ENCODE measurements at regions not wholly inside any gene's neighbourhood (a gene's known extent, or its start where the extent isn't known, plus 50 kb on each side); places are given as distances from the start of the nearest gene placed in this dataset.

DNA sequence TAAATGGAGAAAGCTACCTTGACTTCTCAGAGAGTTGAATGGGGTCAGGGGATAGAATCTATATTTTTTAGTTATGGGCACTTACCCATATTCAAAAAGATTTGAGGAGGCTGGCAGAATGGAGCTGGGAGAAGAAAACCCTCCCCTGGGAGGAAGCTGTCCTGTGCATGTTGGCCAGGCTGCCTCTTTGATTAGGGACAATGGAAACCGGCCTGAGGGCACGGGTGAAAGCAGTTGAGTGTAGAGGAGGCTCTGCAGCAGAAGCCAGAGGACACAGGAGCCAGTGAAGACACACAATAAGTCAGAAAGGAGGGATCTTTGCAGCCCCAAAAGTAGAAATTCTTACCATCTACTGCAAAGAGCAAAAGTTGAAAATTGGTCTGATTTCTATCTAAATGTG is 66.6 kb upstream of the B3GAT1 start:
- TF ChIP-seq POLR2AphosphoS5 (IDR thresholded peaks at IDR 0.05; ENCODE audit: low read depth, low read length) (no peak), JUND (IDR thresholded peaks at IDR 0.05) (no peak), EZH2phosphoT487 (IDR thresholded peaks at IDR 0.05; ENCODE audit: borderline replicate concordance) (0 out of 2 replicates have a peak, but pooled peaks have one; percentile 6), CEBPB (IDR thresholded peaks at IDR 0.05; ENCODE audit: low read depth) (no peak), SRF (IDR thresholded peaks at IDR 0.05; ENCODE audit: low read depth) (no peak), TCF7L2 (IDR thresholded peaks at IDR 0.05; ENCODE audit: borderline replicate concordance, extremely low read depth, insufficient read depth, insufficient read length) (no peak), POLR2A (IDR thresholded peaks at IDR 0.05; ENCODE audit: borderline replicate concordance, extremely low read depth, insufficient read depth, insufficient read length) (no peak), FOSL1 (IDR thresholded peaks at IDR 0.05; ENCODE audit: low read depth) (no peak), ELF1 (IDR thresholded peaks at IDR 0.05; ENCODE audit: borderline replicate concordance, low read depth) (no peak)
- TF ChIP-seq, protein P1, sequence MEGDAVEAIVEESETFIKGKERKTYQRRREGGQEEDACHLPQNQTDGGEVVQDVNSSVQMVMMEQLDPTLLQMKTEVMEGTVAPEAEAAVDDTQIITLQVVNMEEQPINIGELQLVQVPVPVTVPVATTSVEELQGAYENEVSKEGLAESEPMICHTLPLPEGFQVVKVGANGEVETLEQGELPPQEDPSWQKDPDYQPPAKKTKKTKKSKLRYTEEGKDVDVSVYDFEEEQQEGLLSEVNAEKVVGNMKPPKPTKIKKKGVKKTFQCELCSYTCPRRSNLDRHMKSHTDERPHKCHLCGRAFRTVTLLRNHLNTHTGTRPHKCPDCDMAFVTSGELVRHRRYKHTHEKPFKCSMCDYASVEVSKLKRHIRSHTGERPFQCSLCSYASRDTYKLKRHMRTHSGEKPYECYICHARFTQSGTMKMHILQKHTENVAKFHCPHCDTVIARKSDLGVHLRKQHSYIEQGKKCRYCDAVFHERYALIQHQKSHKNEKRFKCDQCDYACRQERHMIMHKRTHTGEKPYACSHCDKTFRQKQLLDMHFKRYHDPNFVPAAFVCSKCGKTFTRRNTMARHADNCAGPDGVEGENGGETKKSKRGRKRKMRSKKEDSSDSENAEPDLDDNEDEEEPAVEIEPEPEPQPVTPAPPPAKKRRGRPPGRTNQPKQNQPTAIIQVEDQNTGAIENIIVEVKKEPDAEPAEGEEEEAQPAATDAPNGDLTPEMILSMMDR (IDR thresholded peaks at IDR 0.05 in 2 of 3, conservative IDR thresholded peaks at IDR 0.05 in 1 of 3; ENCODE audit: borderline replicate concordance in 1 of 3, insufficient read depth in 1 of 3, low read depth in 2 of 3, low read length in 2 of 3) = no peak
- TF ChIP-seq, protein P2, sequence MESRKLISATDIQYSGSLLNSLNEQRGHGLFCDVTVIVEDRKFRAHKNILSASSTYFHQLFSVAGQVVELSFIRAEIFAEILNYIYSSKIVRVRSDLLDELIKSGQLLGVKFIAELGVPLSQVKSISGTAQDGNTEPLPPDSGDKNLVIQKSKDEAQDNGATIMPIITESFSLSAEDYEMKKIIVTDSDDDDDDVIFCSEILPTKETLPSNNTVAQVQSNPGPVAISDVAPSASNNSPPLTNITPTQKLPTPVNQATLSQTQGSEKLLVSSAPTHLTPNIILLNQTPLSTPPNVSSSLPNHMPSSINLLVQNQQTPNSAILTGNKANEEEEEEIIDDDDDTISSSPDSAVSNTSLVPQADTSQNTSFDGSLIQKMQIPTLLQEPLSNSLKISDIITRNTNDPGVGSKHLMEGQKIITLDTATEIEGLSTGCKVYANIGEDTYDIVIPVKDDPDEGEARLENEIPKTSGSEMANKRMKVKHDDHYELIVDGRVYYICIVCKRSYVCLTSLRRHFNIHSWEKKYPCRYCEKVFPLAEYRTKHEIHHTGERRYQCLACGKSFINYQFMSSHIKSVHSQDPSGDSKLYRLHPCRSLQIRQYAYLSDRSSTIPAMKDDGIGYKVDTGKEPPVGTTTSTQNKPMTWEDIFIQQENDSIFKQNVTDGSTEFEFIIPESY (IDR thresholded peaks at IDR 0.05; ENCODE audit: extremely low read depth, insufficient replicate concordance, low read length) = no peak

All from HCT116 (cell line).